Activated CD4-positive, alpha-beta T cell treated with anti-CD3 and anti-CD28 coated beads, Interleukin-2, amount 10 ng/mL, durations not matched to agents 7 days and 5 days (primary cell): ENCODE measurements at regions not wholly inside any gene's neighbourhood (a gene's known extent, or its start where the extent isn't known, plus 50 kb on each side); places are given as distances from the start of the nearest gene placed in this dataset.
"Not testable (repeated sequence)": the region's sequence is repeated elsewhere in the genome, so short reads cannot be mapped to it uniquely, and the experiment has no call there.

ENCODE experiments used
- CTCF ChIA-PET: fragments of 350-600 bp; sonication (Branson Sonifier 250); formaldehyde crosslinking; loops from one replicate; lab custom pipeline; 2021; ENCODE audit warnings: antibody characterized with exemption; lab: Charles Lee
- POLR2A ChIA-PET: fragments of 350-600 bp; sonication (Branson Sonifier 250); formaldehyde crosslinking; loops from one replicate; lab custom pipeline; 2021; ENCODE audit warnings: antibody characterized with exemption; lab: Charles Lee
- DNase-seq: peaks from one replicate; pipeline ENCODE4 v3.0.0-alpha.2; 2020
- H3K27ac Mint-ChIP-seq: one replicate; pipeline ENCODE4 v1.8.0; 2021; ENCODE audit warnings: mild to moderate bottlenecking, moderate library complexity, mixed read lengths
- H3K27me3 Mint-ChIP-seq: one replicate; pipeline ENCODE4 v1.8.0; 2021; ENCODE audit warnings: mixed read lengths
- H3K36me3 Mint-ChIP-seq: one replicate; pipeline ENCODE4 v1.8.0; 2021; ENCODE audit warnings: low read depth, mixed read lengths
- H3K4me1 Mint-ChIP-seq: one replicate; pipeline ENCODE4 v1.8.0; 2021; ENCODE audit warnings: mixed read lengths
- H3K4me3 Mint-ChIP-seq: one replicate; pipeline ENCODE4 v1.8.0; 2021; ENCODE audit warnings: mild to moderate bottlenecking, moderate library complexity, mixed read lengths
- H3K9me3 Mint-ChIP-seq: one replicate; pipeline ENCODE4 v1.8.0; 2021; ENCODE audit warnings: mixed read lengths

GRCh38 chr14:84312551-84312950 lies 1217.4 kb upstream of the FLRT2 start:
- Mint-ChIP-seq H3K4me1 (no peaks in the 10 kb centered on the region), H3K9me3 (peaks cover 9% of the 10 kb centered on the region), H3K27ac (no peak overlapping the region), H3K4me3 (no peak overlapping the region), H3K36me3 (no peaks in the 10 kb centered on the region), H3K27me3 (no peaks in the 10 kb centered on the region)
- POLR2A ChIA-PET = no interaction called here
- no peak for DNase-seq
- CTCF ChIA-PET = no interaction called here

GRCh38 chr14:84323450-84323849 lies 1206.5 kb upstream of the FLRT2 start:
- Mint-ChIP-seq H3K36me3 (no peaks in the 10 kb centered on the region), H3K27ac (no peak overlapping the region), H3K27me3 (no peaks in the 10 kb centered on the region), H3K9me3 (peaks cover 7% of the 10 kb centered on the region), H3K4me1 (no peaks in the 10 kb centered on the region), H3K4me3 (no peak overlapping the region)
- ChIA-PET CTCF (no interaction called here), POLR2A (no interaction called here)
- no peak for DNase-seq

- no peak overlapping the region for H3K4me3 Mint-ChIP-seq
- CTCF ChIA-PET = interaction anchor here (0.6 kb wide), 1 partner anchor 708 kb away, joined by 3 read pairs; no protein-coding TSS in a partner anchor
- POLR2A ChIA-PET = no interaction called here
- no peaks in the 10 kb centered on the region for H3K27me3 Mint-ChIP-seq
- DNase-seq = no peak
- H3K9me3 Mint-ChIP-seq = peaks cover 6% of the 10 kb centered on the region
- H3K4me1 Mint-ChIP-seq = no peaks in the 10 kb centered on the region
- no peak overlapping the region for H3K27ac Mint-ChIP-seq
- no peaks in the 10 kb centered on the region for H3K36me3 Mint-ChIP-seq
Observed at GRCh38 chr14:84323978-84324377, 1206.0 kb upstream of the FLRT2 start.

GRCh38 chr14:84336433-84336832 lies 1193.5 kb upstream of the FLRT2 start:
- Mint-ChIP-seq H3K9me3 (peaks cover 11% of the 10 kb centered on the region), H3K4me1 (no peaks in the 10 kb centered on the region), H3K27me3 (no peaks in the 10 kb centered on the region), H3K27ac (no peak overlapping the region), H3K36me3 (no peaks in the 10 kb centered on the region), H3K4me3 (no peak overlapping the region)
- CTCF ChIA-PET = no interaction called here
- POLR2A ChIA-PET = no interaction called here
- DNase-seq = no peak

DNA sequence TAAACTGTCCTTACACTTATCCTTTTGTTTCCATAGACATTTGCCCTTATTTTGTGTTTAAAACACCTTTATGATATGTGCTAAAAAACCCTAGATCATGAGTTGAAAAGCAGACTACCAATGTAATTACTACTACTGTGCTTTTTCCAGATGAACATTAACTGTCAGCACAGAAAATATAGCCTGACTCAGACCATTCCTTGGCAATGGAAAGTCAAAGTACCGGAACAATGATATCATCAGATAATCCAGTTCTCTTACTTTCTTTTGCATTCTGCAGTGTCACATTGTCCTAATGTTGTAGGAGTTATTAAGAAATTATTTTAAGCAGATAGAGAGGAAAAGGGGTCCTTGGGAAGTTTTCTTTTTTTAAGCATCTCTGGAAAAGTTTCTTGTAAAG lies 1189.0 kb upstream of the FLRT2 start:
- DNase-seq = no peak
- Mint-ChIP-seq H3K27me3 (no peaks in the 10 kb centered on the region), H3K36me3 (no peaks in the 10 kb centered on the region), H3K4me3 (no peak overlapping the region), H3K27ac (no peak overlapping the region), H3K9me3 (peaks cover 11% of the 10 kb centered on the region), H3K4me1 (no peaks in the 10 kb centered on the region)
- POLR2A ChIA-PET = no interaction called here
- CTCF ChIA-PET = no interaction called here

DNA sequence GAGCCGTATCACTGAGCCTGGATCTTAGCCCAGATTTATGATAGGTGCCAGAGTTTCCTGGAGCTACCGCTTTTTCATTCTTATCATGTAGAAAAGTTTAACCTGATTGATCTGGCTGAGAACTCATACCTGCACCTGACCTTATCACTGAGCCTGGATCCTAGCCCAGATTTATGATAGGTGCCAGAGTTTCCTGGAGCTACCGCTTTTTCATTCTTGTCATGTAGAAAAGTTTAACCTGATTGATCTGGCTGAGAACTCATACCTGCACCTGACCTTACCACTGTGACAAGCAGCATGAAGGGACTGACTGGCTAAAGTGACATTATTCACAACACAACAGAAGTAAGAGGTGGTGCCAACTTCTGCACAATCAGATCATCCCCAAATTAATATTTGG lies 1188.1 kb upstream of the FLRT2 start:
- H3K4me1 Mint-ChIP-seq, H3K27me3 Mint-ChIP-seq, H3K36me3 Mint-ChIP-seq, CTCF ChIA-PET, POLR2A ChIA-PET, H3K27ac Mint-ChIP-seq, H3K4me3 Mint-ChIP-seq, DNase-seq: not testable (repeated sequence)
- peaks cover 11% of the 10 kb centered on the region for H3K9me3 Mint-ChIP-seq

DNA sequence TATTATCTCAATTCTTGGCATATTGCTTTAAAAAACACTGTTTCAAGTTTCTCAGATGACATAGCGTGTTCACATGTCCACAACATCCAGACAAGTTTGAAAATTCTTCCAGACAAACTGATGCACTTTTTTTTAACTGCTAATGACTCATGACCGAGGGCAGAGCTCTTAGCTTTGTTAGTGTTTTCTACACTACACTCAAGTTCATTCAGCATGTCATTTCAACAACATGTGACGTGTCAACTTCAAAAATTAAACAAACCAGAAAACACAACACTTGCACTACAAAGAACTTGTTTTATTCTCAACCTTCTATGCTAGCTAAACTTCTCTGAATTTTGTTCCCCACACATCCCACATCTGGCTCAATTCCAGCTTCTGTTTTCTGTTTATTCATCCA lies 1186.3 kb upstream of the FLRT2 start:
- no peak for DNase-seq
- CTCF ChIA-PET = interaction anchor here (0.5 kb wide), 1 partner anchor 628 kb away, joined by 3 read pairs; no protein-coding TSS in a partner anchor
- Mint-ChIP-seq H3K36me3 (no peaks in the 10 kb centered on the region), H3K9me3 (peaks cover 11% of the 10 kb centered on the region), H3K27ac (no peak overlapping the region), H3K4me3 (no peak overlapping the region), H3K4me1 (no peaks in the 10 kb centered on the region), H3K27me3 (no peaks in the 10 kb centered on the region)
- POLR2A ChIA-PET = no interaction called here

DNA sequence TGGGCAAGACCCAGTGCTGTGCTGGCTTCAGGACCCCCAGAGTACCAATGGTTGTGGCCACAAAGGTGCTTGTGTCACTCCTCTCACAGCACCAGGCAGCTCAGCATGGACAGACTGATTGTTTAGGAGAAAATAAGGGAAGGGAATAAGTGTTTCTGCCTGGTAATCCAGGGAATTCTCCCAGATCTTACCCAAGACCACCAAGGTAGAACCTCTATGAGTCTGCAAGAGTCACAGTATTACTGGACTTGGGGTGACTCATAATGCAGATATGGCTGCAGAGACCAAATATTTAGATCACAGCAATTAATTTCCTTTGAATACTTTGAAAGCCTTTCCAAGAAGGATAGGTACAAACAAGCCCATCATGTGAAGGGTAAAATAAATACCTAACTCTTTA lies 1178.3 kb upstream of the FLRT2 start:
- Mint-ChIP-seq H3K36me3 (no peaks in the 10 kb centered on the region), H3K9me3 (peaks cover 16% of the 10 kb centered on the region), H3K4me3 (no peak overlapping the region), H3K27ac (no peak overlapping the region), H3K27me3 (no peaks in the 10 kb centered on the region), H3K4me1 (no peaks in the 10 kb centered on the region)
- ChIA-PET CTCF (no interaction called here), POLR2A (no interaction called here)
- no peak for DNase-seq

- ChIA-PET POLR2A (no interaction called here), CTCF (no interaction called here)
- H3K36me3 Mint-ChIP-seq = no peaks in the 10 kb centered on the region
- no peak for DNase-seq
- H3K4me1 Mint-ChIP-seq = no peaks in the 10 kb centered on the region
- H3K4me3 Mint-ChIP-seq = no peak overlapping the region
- no peaks in the 10 kb centered on the region for H3K27me3 Mint-ChIP-seq
- peaks cover 13% of the 10 kb centered on the region for H3K9me3 Mint-ChIP-seq
- no peak overlapping the region for H3K27ac Mint-ChIP-seq
Observed at GRCh38 chr14:84361476-84361875, 1168.5 kb upstream of the FLRT2 start.

DNA sequence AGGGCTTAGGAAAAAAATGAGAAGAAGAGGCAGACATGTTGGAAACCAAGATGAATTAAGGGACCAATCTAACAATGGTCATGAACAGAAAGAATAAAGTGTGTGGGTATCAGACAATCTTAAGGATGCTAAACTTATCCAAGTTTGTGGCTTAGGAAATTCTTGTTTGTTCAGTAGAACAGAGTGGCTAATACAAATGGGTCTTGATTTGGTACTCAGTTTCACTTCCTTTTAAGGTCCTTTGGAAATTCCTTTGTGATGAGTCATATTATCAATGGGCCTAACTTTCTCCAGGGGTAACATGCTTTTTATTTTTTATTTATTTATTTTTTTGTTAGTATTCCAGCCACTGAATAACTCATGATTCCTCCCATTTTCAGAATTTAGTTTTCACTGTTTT lies 1154.7 kb upstream of the FLRT2 start:
- no peak for DNase-seq
- Mint-ChIP-seq H3K36me3 (no peaks in the 10 kb centered on the region), H3K4me3 (no peak overlapping the region), H3K4me1 (no peaks in the 10 kb centered on the region), H3K27ac (no peak overlapping the region), H3K27me3 (no peaks in the 10 kb centered on the region), H3K9me3 (peaks cover 16% of the 10 kb centered on the region)
- POLR2A ChIA-PET = no interaction called here
- CTCF ChIA-PET = no interaction called here

GRCh38 chr14:84390010-84390409 lies 1139.9 kb upstream of the FLRT2 start:
- H3K4me3 Mint-ChIP-seq = no peak overlapping the region
- ChIA-PET CTCF (interaction anchor here (1.1 kb wide), 1 partner anchor 98 kb away, joined by 3 read pairs; no protein-coding TSS in a partner anchor), POLR2A (no interaction called here)
- peaks cover 12% of the 10 kb centered on the region for H3K9me3 Mint-ChIP-seq
- H3K27ac Mint-ChIP-seq = no peak overlapping the region
- no peaks in the 10 kb centered on the region for H3K4me1 Mint-ChIP-seq
- no peaks in the 10 kb centered on the region for H3K36me3 Mint-ChIP-seq
- no peak for DNase-seq
- H3K27me3 Mint-ChIP-seq = no peaks in the 10 kb centered on the region

- no peak for DNase-seq
- Mint-ChIP-seq H3K27me3 (no peaks in the 10 kb centered on the region), H3K9me3 (peaks cover 33% of the 10 kb centered on the region), H3K36me3 (no peaks in the 10 kb centered on the region), H3K27ac (no peak overlapping the region), H3K4me3 (no peak overlapping the region), H3K4me1 (no peaks in the 10 kb centered on the region)
- POLR2A ChIA-PET = no interaction called here
- CTCF ChIA-PET = no interaction called here
Observed at GRCh38 chr14:84397631-84398030, 1132.3 kb upstream of the FLRT2 start.

- Mint-ChIP-seq H3K36me3 (no peaks in the 10 kb centered on the region), H3K4me1 (no peaks in the 10 kb centered on the region), H3K4me3 (no peak overlapping the region), H3K27ac (no peak overlapping the region), H3K27me3 (no peaks in the 10 kb centered on the region), H3K9me3 (peaks cover 31% of the 10 kb centered on the region)
- CTCF ChIA-PET = no interaction called here
- no peak for DNase-seq
- POLR2A ChIA-PET = no interaction called here
Observed at GRCh38 chr14:84399296-84399910, 1130.5 kb upstream of the FLRT2 start.

DNA sequence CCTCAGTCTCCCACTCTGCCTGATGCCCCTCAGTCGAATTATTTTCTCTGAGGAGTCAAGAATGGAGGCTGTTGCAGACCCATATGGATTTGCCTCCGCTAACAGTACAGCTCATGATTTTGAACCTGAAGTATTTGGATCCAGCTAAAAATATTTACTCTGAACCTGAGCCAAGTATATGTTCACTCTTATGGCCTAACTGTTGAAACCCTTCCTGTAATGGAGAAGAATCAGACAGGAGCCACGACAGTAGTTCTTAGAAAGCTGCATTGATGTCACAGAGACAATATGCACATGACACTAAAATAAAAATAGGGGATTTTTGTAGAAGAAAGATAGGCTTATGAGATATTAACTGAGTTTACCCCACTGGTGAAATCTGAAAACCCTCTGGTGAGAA lies 1128.3 kb upstream of the FLRT2 start:
- H3K27me3 Mint-ChIP-seq = no peaks in the 10 kb centered on the region
- peaks cover 22% of the 10 kb centered on the region for H3K9me3 Mint-ChIP-seq

More for the DNA sequence above, 1128.3 kb upstream of the FLRT2 start:
- no peak for DNase-seq
- ChIA-PET CTCF (no interaction called here), POLR2A (no interaction called here)
- no peaks in the 10 kb centered on the region for H3K4me1 Mint-ChIP-seq
- no peak overlapping the region for H3K27ac Mint-ChIP-seq
- H3K36me3 Mint-ChIP-seq = no peaks in the 10 kb centered on the region
- no peak overlapping the region for H3K4me3 Mint-ChIP-seq
